Ishikawa (cell line): ENCODE measurements at regions not wholly inside any gene's neighbourhood (a gene's known extent, or its start where the extent isn't known, plus 50 kb on each side); places are given as distances from the start of the nearest gene placed in this dataset.
A peak's percentile ranks its signal among the peaks of the same experiment; 100 is the strongest.

Experiments
- CEBPB ChIP-seq: IDR thresholded peaks from 2 replicates; pipeline ENCODE4 v1.6.1; 2012
- CREB1 ChIP-seq: IDR thresholded peaks from 2 replicates; pipeline ENCODE4 v1.6.1; 2012; ENCODE audit warnings: low read depth
- EGR1 ChIP-seq: IDR thresholded peaks from 2 replicates; pipeline ENCODE4 v1.6.1; 2012
- EP300 ChIP-seq: IDR thresholded peaks from 2 replicates; pipeline ENCODE4 v1.6.1; 2012; ENCODE audit warnings: borderline replicate concordance
- FOXM1 ChIP-seq: IDR thresholded peaks from 2 replicates; pipeline ENCODE4 v1.6.1; 2012; ENCODE audit warnings: low read depth, borderline replicate concordance
- MAX ChIP-seq: IDR thresholded peaks from 2 replicates; pipeline ENCODE4 v1.6.1; 2012
- NFIC ChIP-seq: IDR thresholded peaks from 2 replicates; pipeline ENCODE4 v1.6.1; 2012
- RAD21 ChIP-seq: IDR thresholded peaks from 2 replicates; pipeline ENCODE4 v1.6.1; 2012; ENCODE audit warnings: low read depth
- REST ChIP-seq: IDR thresholded peaks from 2 replicates; pipeline ENCODE4 v1.6.1; 2012; ENCODE audit warnings: low read depth, mild to moderate bottlenecking
- TAF1 ChIP-seq: IDR thresholded peaks from 2 replicates; pipeline ENCODE4 v1.6.1; 2012; ENCODE audit warnings: low read depth, mild to moderate bottlenecking
- TCF12 ChIP-seq: IDR thresholded peaks from 2 replicates; pipeline ENCODE4 v1.6.1; 2012; ENCODE audit warnings: low read depth
- TEAD4 ChIP-seq: IDR thresholded peaks from 2 replicates; pipeline ENCODE4 v1.6.1; 2012
- USF1 ChIP-seq: IDR thresholded peaks from 2 replicates; pipeline ENCODE4 v1.6.1; 2012
- YY1 ChIP-seq: IDR thresholded peaks from 2 replicates; pipeline ENCODE4 v1.6.1; 2012; ENCODE audit warnings: low read depth
- ZBTB7A ChIP-seq: IDR thresholded peaks from 2 replicates; pipeline ENCODE4 v1.6.1; 2012; ENCODE audit warnings: low read depth

- TF ChIP-seq TCF12 (no peak), YY1 (no peak), TAF1 (no peak), CREB1 (no peak), USF1 (no peak), RAD21 (no peak), EP300 (no peak), EGR1 (no peak), CEBPB (no peak), NFIC (no peak), TEAD4 (no peak), ZBTB7A (no peak), REST (no peak)
Observed at GRCh38 chr12:91582811-91583210, 400.2 kb upstream of the DCN start.

- no peak for TF ChIP-seq USF1
- no peak for TF ChIP-seq YY1
- TF ChIP-seq TEAD4, result no peak
- TF ChIP-seq NFIC, result no peak
- no peak for TF ChIP-seq MAX
- TF ChIP-seq EGR1, result no peak
- no peak for TF ChIP-seq TAF1
Observed at GRCh38 chr12:91579516-91580263, 397.1 kb upstream of the DCN start.

- TF ChIP-seq YY1 (no peak), RAD21 (peak; percentile 35)
Observed at GRCh38 chr12:91577586-91578539, 395.2 kb upstream of the DCN start.

- TF ChIP-seq NFIC, result no peak
- TF ChIP-seq REST, result no peak
- TF ChIP-seq ZBTB7A, result no peak
- TF ChIP-seq YY1, result no peak
- no peak for TF ChIP-seq EGR1
- TF ChIP-seq MAX, result no peak
- TF ChIP-seq RAD21, result no peak
Observed at GRCh38 chr12:91576432-91576831, 393.8 kb upstream of the DCN start.

GRCh38 chr12:91575630-91576029 lies 393.0 kb upstream of the DCN start:
- TF ChIP-seq TAF1 (no peak), EP300 (no peak), ZBTB7A (no peak), EGR1 (no peak)

GRCh38 chr12:91574975-91575374 lies 392.4 kb upstream of the DCN start:
- no peak for TF ChIP-seq EGR1
- TF ChIP-seq FOXM1, result no peak
- no peak for TF ChIP-seq MAX
- no peak for TF ChIP-seq TEAD4
- TF ChIP-seq CEBPB, result no peak
- no peak for TF ChIP-seq CREB1
- no peak for TF ChIP-seq EP300
- no peak for TF ChIP-seq NFIC
- no peak for TF ChIP-seq RAD21
